ENCODE measurements at regions not wholly inside any gene's neighbourhood (a gene's known extent, or its start where the extent isn't known, plus 50 kb on each side); places are given as distances from the start of the nearest gene placed in this dataset.
"Not testable (repeated sequence)": the region's sequence is repeated elsewhere in the genome, so short reads cannot be mapped to it uniquely, and the experiment has no call there.

GRCh38 chr12:74382983-74383382 is 154.7 kb upstream of the ATXN7L3B start:
- no peak overlapping the region for H3K4me3 ChIP-seq (ENCODE audit: low read length)
- no peak for DNase-seq (ENCODE audit: low read depth)
- TF ChIP-seq CTCF (conservative IDR thresholded peaks at IDR 0.05; ENCODE audit: low read depth, low read length), result no peak

- H3K4me3 ChIP-seq (ENCODE audit: low read length), result no peak overlapping the region
- DNase-seq (ENCODE audit: low read depth), result no peak
- no peak for TF ChIP-seq CTCF (conservative IDR thresholded peaks at IDR 0.05; ENCODE audit: low read depth, low read length)
These were observed 146.4 kb upstream of the ATXN7L3B start for GRCh38 chr12:74391283-74391682.

GRCh38 chr12:74393272-74393671 is 144.4 kb upstream of the ATXN7L3B start:
- DNase-seq (ENCODE audit: low read depth), result no peak
- TF ChIP-seq CTCF (conservative IDR thresholded peaks at IDR 0.05; ENCODE audit: low read depth, low read length), result no peak
- no peak overlapping the region for H3K4me3 ChIP-seq (ENCODE audit: low read length)

- TF ChIP-seq CTCF (conservative IDR thresholded peaks at IDR 0.05; ENCODE audit: low read depth, low read length), result no peak
- no peak for DNase-seq (ENCODE audit: low read depth)
- no peak overlapping the region for H3K4me3 ChIP-seq (ENCODE audit: low read length)
These were observed 143.0 kb upstream of the ATXN7L3B start for GRCh38 chr12:74394647-74395046.

GRCh38 chr12:74401035-74401434 is 136.6 kb upstream of the ATXN7L3B start:
- no peak overlapping the region for H3K4me3 ChIP-seq (ENCODE audit: low read length)
- no peak for DNase-seq (ENCODE audit: low read depth)
- no peak for TF ChIP-seq CTCF (conservative IDR thresholded peaks at IDR 0.05; ENCODE audit: low read depth, low read length)

GRCh38 chr12:74401966-74402365 is 135.7 kb upstream of the ATXN7L3B start:
- TF ChIP-seq CTCF (conservative IDR thresholded peaks at IDR 0.05; ENCODE audit: low read depth, low read length), result no peak
- no peak overlapping the region for H3K4me3 ChIP-seq (ENCODE audit: low read length)
- no peak for DNase-seq (ENCODE audit: low read depth)

GRCh38 chr12:74403221-74403470 is 134.5 kb upstream of the ATXN7L3B start:
- H3K4me3 ChIP-seq (ENCODE audit: low read length); DNase-seq (ENCODE audit: low read depth): not testable (repeated sequence)

GRCh38 chr12:74408601-74409166 is 129.0 kb upstream of the ATXN7L3B start:
- no peak for DNase-seq (ENCODE audit: low read depth)
- no peak overlapping the region for H3K4me3 ChIP-seq (ENCODE audit: low read length)
- no peak for TF ChIP-seq CTCF (conservative IDR thresholded peaks at IDR 0.05; ENCODE audit: low read depth, low read length)

Data from retinal pigment epithelial cell (primary cell).